AG04449 (cell line): ENCODE measurements at regions not wholly inside any gene's neighbourhood (a gene's known extent, or its start where the extent isn't known, plus 50 kb on each side); places are given as distances from the start of the nearest gene placed in this dataset.

ENCODE experiments used
- CTCF ChIA-PET: fragments of 350-600 bp; formaldehyde crosslinking; extraction: SDS; loops from one replicate; lab custom pipeline; 2021; ENCODE audit warnings: antibody characterized with exemption; lab: Yijun Ruan, JAX
- POLR2A ChIA-PET: fragments of 400-600, 350-600 bp; formaldehyde crosslinking; extraction: SDS; loops from one replicate; lab custom pipeline; 2020; ENCODE audit warnings: antibody characterized with exemption, inconsistent platforms; lab: Yijun Ruan, JAX
- DNase-seq: peaks from one replicate; pipeline ENCODE4 v3.0.0-alpha.2; 2010; ENCODE audit warnings: low read depth, low spot score
- H3K4me3 ChIP-seq: 2 replicates; pipeline ENCODE4 v1.5.1; 2011; ENCODE audit warnings: low read depth, mild to moderate bottlenecking, control low read depth, low read length
- CTCF ChIP-seq: IDR thresholded peaks from one replicate; pipeline ENCODE4 v1.5.1; 2011; ENCODE audit warnings: mild to moderate bottlenecking, moderate library complexity, low read length, control low read depth, inconsistent platforms; ENCODE audit not compliant: insufficient read depth; ENCODE audit errors: missing control alignments

DNA sequence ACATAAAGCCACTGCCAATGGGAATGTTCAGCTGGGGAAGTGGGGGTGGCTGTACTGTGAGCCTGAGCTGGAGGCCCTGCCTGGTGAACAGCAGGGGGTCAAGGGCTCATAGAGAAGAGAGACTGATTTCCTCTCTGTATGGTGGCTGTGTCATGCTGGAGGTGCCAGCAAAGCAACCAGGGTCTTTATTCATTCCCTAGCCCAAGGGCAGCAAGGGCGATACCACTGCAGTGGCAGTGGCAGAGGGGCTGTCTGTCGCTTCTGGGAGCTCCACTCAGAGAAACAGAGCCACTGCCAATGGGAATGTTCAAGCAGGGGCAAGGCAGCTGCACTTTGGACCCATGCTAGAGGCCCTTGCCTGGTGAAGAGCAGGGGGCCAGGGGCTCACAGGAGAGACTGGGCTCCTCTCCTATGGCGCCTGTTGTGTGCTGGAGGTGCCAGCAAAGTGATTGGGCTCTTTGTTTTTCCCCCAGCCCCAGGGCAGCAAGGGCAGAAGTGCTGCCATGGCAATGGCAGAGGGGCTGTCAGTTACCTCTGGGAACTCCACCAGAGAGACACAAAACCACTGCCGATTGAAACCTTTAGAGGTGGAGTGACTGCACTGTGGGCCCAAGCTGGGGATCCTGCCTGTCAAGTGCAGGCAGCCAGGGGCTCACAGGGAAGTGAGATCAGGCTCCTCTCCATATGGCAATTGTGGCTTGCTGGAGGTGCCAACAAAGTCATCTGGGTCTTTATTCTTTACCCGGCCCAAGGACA is 545.1 kb downstream of the SH2D4B start:
- H3K4me3 ChIP-seq, result no peak overlapping the region
- TF ChIP-seq CTCF, result no peak
- DNase-seq, result no peak
- ChIA-PET CTCF (no interaction called here), POLR2A (no interaction called here)

- TF ChIP-seq CTCF, result no peak
- no peak overlapping the region for H3K4me3 ChIP-seq
- DNase-seq, result no peak
- CTCF ChIA-PET, result no interaction called here
- POLR2A ChIA-PET, result no interaction called here
These were observed 555.4 kb downstream of the SH2D4B start for GRCh38 chr10:81093056-81093455.

- POLR2A ChIA-PET, result no interaction called here
- H3K4me3 ChIP-seq, result no peak overlapping the region
- no peak for DNase-seq
- CTCF ChIA-PET, result no interaction called here
- no peak for TF ChIP-seq CTCF
These were observed 557.5 kb downstream of the SH2D4B start for GRCh38 chr10:81095238-81095637.

DNA sequence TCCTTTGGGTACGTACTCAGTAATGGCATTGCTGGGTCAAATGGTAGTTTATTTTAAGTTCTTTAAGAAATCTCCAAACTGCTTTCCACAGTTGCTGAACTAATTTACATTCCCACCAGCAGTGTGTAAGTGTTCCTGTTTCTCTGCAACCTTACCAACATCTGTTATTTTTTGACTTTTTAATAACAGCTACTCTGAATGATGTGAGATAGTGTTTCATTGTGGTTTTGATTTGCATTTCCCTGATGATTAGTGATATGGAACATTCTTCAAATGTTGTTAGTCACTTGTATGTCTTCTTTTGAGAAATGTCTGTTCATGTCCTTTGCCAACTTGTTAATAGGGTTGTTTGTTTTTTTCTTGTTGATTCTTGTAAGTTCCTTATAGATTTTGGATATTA is 558.9 kb downstream of the SH2D4B start:
- DNase-seq, result no peak
- TF ChIP-seq CTCF, result no peak
- POLR2A ChIA-PET, result no interaction called here
- CTCF ChIA-PET, result no interaction called here
- H3K4me3 ChIP-seq, result no peak overlapping the region

DNA sequence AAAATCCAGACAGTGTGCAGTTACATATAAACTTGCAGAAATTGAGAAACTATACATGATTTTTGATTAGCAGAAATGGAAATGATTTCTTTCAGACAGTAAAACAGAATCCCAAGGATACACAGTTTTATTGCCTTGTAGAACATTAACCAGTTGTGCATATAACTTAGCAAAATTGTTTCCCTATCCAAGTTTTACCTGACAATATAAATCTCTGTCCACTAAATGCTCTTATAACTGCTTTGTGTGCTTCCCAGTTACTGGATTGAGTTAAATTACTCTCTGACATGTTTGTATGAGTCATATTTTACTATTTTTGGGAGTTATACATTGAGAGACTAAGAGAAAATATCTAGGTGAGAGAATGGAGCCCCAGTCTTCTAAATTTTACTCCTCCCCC is 563.4 kb downstream of the SH2D4B start:
- ChIA-PET CTCF (no interaction called here), POLR2A (no interaction called here)
- no peak overlapping the region for H3K4me3 ChIP-seq
- no peak for DNase-seq
- TF ChIP-seq CTCF, result no peak

DNA sequence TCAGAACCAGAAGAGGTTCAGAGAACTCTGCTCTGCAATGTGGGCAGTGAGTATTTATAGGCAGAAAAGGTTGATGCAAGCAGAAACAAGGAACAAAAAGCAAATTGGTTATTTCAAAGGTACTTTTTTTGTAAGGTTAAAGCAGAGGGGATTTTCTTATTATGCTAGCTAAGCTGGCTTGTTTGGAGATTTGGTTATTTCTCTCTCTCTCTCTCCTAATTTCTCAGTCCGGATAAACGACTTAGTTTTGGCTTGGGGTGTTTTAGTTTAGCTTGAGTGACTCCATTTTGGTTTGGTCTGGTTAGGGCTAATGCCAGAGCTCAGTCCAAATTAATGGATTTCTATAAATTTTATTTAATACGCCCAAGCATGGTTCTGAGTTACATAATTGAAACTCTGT is 566.8 kb downstream of the SH2D4B start:
- no peak for DNase-seq
- TF ChIP-seq CTCF, result no peak
- ChIA-PET POLR2A (no interaction called here), CTCF (no interaction called here)
- no peak overlapping the region for H3K4me3 ChIP-seq
